KBM-7 (cell line): ENCODE measurements at regions not wholly inside any gene's neighbourhood (a gene's known extent, or its start where the extent isn't known, plus 50 kb on each side); places are given as distances from the start of the nearest gene placed in this dataset.

Experiments
- DNase-seq: peaks from one replicate; pipeline ENCODE4 v3.0.0-alpha.2; 2015
- in situ Hi-C: fragments of 300-500 bp; cut with MboI; formaldehyde crosslinking; loops from 2 replicates; pipeline ENCODE4 v1.14.3; 2020; ENCODE audit warnings: low sequenced_read_pairs, low pct_unique_long_range_greater_than_20kb, mixed read lengths

GRCh38 chr21:26784974-26785373, 60.2 kb downstream of the ADAMTS1 start:
- no peak for DNase-seq
- in situ Hi-C loops = no loop called here

DNA sequence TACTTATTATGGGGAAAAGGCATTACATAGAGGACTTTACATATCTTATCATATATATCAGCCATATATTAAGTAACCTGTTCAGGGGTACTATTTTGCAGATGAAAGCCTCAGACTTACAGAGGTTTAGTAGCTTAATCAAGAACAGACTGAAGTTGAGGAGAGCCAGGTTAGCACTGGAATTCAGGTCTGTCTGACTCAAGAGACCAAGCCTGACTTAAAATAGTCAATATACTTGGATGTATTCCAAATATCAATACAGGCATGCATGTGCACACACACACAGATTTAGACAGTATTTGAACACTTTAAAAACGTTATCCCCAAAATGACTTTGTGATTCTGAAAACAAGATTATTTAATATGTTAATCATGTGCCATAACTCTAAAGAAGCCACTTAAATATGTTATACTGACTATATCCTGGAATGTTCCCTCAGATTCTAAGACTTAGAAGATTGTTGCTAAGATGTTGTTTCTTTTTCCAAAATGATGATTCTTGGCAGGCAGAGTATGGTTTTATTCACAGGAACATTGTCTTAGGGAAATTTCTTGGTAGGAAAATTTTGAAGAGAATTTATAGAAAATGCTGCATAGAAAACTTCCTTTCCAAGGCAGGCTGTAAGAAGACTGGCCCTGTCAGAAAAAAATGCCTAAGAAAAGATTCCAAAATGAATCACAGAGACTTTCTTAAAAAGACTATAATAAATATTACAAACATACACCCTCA, 61.6 kb downstream of the ADAMTS1 start:
- DNase-seq = no peak
- in situ Hi-C loops = no loop called here

GRCh38 chr21:26782747-26783146, 62.5 kb downstream of the ADAMTS1 start:
- DNase-seq = no peak
- in situ Hi-C loops = no loop called here

- DNase-seq = no peak
- in situ Hi-C loops = no loop called here
Measured at GRCh38 chr21:26782331-26782730, 62.9 kb downstream of the ADAMTS1 start.

DNA sequence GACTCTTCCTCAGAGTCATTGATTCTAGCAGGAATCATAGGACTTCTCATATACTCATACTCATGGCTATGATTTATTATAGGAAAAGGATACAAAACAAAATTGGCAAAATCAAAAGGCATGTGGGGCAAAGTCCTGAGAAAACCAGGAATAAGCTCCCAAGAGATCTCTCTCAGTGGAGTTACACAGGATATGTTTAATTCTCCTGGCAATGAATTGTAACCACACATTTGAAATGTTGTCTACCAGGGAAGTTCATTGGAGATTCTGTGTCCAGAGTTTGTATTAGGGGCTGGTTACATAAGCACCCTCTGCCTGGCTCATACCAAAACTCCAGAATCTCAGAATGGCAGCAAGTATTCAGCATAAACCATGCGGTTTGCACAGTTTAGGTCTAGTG, 63.9 kb downstream of the ADAMTS1 start:
- no peak for DNase-seq

DNA sequence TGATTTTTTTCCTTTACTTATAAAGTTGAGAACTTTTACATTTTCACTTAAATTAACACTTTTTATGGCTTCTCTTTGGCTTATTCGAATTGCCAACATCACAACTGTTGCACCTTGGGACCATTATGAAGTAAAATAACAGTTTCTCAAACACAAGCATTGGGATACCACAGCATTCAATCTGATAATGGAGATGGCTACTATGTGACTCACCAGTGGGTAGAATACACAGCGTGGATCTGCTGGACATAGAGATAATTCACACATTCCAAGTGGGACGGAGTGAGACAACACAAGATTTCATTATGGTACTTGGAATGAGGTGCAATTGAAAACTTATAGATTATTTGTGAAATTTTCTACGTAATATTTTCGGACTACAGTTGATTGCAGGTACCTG, 68.0 kb downstream of the ADAMTS1 start:
- DNase-seq = no peak

More for the DNA sequence above, 63.9 kb downstream of the ADAMTS1 start:
- in situ Hi-C loops = no loop called here

GRCh38 chr21:26776310-26777021, 68.7 kb downstream of the ADAMTS1 start:
- no peak for DNase-seq
- in situ Hi-C loops = no loop called here

More for the DNA sequence above, 68.0 kb downstream of the ADAMTS1 start:
- in situ Hi-C loops = no loop called here

GRCh38 chr21:26773058-26773457, 72.2 kb downstream of the ADAMTS1 start:
- in situ Hi-C loops = no loop called here
- no peak for DNase-seq

DNA sequence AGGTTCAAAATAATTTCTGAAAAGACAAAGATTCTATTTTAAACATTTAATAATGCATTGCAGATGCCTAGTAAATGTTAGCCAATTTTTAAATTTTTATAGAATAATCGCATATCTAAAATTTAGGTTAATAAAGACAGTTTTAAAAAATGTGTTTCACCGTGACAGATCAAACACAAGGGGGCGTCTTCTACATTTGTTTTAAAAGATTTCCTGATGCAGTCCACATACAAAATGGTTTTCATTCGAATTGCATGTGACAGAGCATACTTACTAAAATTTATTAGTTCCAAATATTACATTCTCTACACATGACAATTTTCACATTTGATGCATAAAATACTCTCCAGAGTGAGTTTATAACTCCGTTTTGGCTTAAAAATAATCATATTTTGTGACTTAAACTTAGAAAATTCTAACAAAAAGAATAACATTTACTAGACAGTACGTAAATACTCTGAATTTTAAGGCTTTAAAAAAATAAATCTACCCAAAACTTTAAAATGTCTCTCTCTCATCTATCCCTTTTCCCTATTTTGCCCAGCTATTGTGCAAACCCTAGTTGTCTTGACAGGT, 75.5 kb downstream of the ADAMTS1 start:
- DNase-seq = peak; percentile 31
- in situ Hi-C loops = no loop called here

GRCh38 chr21:26766826-26767325, 78.3 kb downstream of the ADAMTS1 start:
- DNase-seq = no peak
- in situ Hi-C loops = no loop called here

DNA sequence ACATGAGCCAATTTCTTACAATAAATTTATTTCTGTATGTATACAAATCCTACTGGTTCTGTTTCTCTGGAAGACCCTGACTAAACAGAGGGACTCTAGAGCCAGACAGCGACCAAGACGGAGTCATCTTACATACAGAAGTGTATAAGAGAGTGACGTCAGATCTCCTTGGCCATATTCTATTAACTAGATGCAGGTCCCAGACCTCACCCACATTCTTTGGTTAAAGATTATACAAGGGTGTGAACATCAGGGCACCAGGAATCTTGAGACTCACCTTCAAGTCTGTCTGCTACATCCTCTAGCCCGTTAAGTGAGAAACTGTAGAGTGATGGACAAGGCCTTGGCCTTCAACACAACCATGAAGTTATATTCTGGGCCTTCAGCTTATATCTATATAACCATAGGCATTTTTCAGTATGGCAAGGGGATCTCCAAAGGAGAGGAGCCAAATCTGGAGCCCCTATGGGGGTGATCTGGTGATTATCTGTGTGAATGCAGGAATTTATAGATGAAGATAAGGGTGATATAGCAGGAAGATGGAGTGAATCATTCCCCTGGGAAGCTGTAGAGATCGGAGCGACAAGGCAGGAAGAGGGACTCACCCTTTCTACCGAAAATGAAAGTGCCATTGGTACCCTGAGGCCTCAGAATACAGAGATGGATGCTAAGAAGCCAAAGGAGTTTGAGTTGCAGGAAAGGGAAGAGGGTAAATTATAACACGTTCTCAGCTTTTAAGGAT, 83.9 kb downstream of the ADAMTS1 start:
- DNase-seq = no peak
- in situ Hi-C loops = no loop called here

- in situ Hi-C loops = no loop called here
- no peak for DNase-seq
Measured at GRCh38 chr21:26759731-26760130, 85.5 kb downstream of the ADAMTS1 start.

GRCh38 chr21:26758083-26758880, 86.9 kb downstream of the ADAMTS1 start:
- in situ Hi-C loops = no loop called here
- no peak for DNase-seq

DNA sequence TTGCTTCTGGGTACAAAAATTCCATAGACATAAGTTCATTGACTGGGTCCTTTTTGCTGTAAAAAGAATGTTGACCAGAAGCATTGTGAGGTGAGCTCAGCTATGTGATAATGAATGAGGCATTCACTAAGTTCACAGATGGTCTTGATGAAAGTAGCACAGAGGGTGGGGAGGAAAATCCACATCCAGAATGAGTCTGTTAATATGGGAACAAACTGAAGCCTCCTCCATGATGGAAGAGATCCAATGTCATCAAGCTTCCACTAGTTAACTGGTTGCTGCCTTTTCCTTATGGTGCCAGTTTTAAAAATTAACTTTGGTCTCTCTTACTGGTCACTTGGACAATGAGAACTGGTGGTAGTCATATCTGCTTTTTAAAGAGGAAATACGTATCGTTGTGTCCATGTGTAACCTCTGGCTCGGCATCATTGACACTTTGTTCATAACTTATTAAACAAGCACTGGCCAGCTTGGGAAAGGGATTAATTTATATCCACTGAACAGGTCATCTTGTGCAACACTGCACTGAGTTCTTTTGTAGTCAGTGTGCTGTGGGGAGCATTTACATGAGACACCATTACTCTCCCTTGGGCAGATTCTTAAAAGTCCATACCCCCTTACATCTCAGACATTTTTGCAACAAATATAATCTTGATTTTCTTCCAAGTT, 88.6 kb downstream of the ADAMTS1 start:
- in situ Hi-C loops = no loop called here
- DNase-seq = no peak

GRCh38 chr21:26754853-26755252, 90.4 kb downstream of the ADAMTS1 start:
- in situ Hi-C loops = no loop called here
- no peak for DNase-seq

DNA sequence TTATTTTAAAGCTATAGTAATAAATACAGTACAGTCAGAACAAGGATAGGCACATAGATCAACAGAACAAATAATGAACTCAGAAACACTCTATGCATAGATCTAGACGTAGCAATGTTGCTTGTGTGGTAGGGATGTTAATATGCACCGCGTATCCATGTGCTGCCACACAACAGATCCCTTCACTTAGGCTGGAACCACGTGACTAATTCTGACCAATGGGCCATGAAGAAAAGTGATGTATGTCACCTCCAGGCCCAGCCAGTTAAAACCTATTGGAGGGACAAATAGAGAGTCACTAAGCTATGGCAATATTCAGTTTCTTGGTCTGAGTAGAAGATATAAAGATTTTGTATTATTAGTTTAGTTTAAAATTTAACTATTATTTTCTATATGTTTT, 91.4 kb downstream of the ADAMTS1 start:
- no peak for DNase-seq
- in situ Hi-C loops = no loop called here

GRCh38 chr21:26752849-26753248, 92.4 kb downstream of the ADAMTS1 start:
- DNase-seq = no peak
- in situ Hi-C loops = no loop called here

- in situ Hi-C loops = no loop called here
- no peak for DNase-seq
Measured at GRCh38 chr21:26751305-26751704, 93.9 kb downstream of the ADAMTS1 start.
